Uterus (tissue), 2 donors: ENCODE measurements at regions not wholly inside any gene's neighbourhood (a gene's known extent, or its start where the extent isn't known, plus 50 kb on each side); places are given as distances from the start of the nearest gene placed in this dataset.

ENCODE experiments used
- POLR2A ChIP-seq, 2 donors: fragments of 450-650 bp; IDR thresholded peaks; one replicate each; pipeline ENCODE4 v1.6.1; 2016; ENCODE audit warnings: antibody characterized with exemption in 2 of 2, mild to moderate bottlenecking in 1 of 2, moderate library complexity in 1 of 2
- TF ChIP-seq, protein P1 (sequence below), 4 experiments: fragments of 200-600 bp in 2 of 4; fragments of 450-650 bp in 2 of 4; sonication (generic) in 2 of 4; IDR thresholded peaks; one replicate each; pipeline ENCODE4 v1.5.1; 2016 to 2019; ENCODE audit warnings: antibody characterized with exemption in 4 of 4, mild to moderate bottlenecking in 2 of 4, moderate library complexity in 1 of 4

DNA sequence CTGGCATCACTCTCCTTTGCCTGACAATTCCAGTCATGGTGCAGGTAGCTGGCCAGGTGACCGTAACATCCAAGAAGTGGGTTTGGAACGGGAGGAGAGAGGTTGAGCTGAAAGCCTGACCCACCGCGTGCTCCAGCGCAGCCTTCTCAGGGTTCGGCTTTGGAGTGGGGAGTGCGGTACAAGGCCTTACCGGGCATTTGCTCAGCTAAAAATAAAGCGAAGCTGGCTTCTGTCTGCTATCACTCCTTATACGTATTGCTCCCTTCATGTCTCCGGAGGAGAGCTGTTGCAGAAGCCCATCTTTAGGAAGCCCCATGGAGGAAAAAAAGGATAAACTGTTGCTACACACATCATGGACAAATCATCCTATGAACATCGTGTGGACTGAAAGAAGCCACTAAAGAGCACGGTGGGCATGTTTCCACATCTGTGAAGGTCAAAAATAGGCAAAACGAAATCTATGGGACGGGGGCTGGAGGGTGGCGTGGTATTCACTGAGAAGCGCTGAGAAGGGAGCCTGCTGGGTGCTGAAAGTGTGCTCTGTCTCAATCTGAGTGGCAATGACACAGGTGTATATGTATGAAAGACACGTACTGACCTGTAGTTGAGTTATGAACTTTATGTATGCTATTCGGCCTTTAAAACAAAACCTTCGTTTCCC lies 57.2 kb upstream of the TAB2 start:
- TF ChIP-seq, protein P1, sequence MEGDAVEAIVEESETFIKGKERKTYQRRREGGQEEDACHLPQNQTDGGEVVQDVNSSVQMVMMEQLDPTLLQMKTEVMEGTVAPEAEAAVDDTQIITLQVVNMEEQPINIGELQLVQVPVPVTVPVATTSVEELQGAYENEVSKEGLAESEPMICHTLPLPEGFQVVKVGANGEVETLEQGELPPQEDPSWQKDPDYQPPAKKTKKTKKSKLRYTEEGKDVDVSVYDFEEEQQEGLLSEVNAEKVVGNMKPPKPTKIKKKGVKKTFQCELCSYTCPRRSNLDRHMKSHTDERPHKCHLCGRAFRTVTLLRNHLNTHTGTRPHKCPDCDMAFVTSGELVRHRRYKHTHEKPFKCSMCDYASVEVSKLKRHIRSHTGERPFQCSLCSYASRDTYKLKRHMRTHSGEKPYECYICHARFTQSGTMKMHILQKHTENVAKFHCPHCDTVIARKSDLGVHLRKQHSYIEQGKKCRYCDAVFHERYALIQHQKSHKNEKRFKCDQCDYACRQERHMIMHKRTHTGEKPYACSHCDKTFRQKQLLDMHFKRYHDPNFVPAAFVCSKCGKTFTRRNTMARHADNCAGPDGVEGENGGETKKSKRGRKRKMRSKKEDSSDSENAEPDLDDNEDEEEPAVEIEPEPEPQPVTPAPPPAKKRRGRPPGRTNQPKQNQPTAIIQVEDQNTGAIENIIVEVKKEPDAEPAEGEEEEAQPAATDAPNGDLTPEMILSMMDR (IDR thresholded peaks at IDR 0.05): no peak
- no peak for TF ChIP-seq POLR2A (IDR thresholded peaks at IDR 0.05)
